IPS-15b (cell line): ENCODE measurements at regions not wholly inside any gene's neighbourhood (a gene's known extent, or its start where the extent isn't known, plus 50 kb on each side); places are given as distances from the start of the nearest gene placed in this dataset.

ENCODE experiments used
- H3K27me3 ChIP-seq: one replicate; pipeline ENCODE4 v1.6.1; 2013; ENCODE audit warnings: low read length; ENCODE audit not compliant: control insufficient read depth, insufficient read depth
- H3K36me3 ChIP-seq: one replicate; pipeline ENCODE4 v1.6.1; 2013; ENCODE audit warnings: low read length; ENCODE audit not compliant: control insufficient read depth, insufficient read depth
- H3K4me1 ChIP-seq: one replicate; pipeline ENCODE4 v1.6.1; 2013; ENCODE audit warnings: mild to moderate bottlenecking, low read length; ENCODE audit not compliant: control insufficient read depth, insufficient read depth
- H3K4me3 ChIP-seq: one replicate; pipeline ENCODE4 v1.5.1; 2013; ENCODE audit warnings: low read depth, low read length
- H3K9ac ChIP-seq: one replicate; pipeline ENCODE4 v1.6.1; 2013; ENCODE audit warnings: low read depth, mild to moderate bottlenecking, low read length
- H3K9me3 ChIP-seq: one replicate; pipeline ENCODE4 v1.6.1; 2013; ENCODE audit warnings: mild to moderate bottlenecking, low read length; ENCODE audit not compliant: control insufficient read depth, insufficient read depth

GRCh38 chr4:179586460-179586859, 2144.2 kb upstream of the AGA start:
- no peaks in the 10 kb centered on the region for H3K9me3 ChIP-seq
- H3K4me3 ChIP-seq = no peak overlapping the region
- no peaks in the 10 kb centered on the region for H3K4me1 ChIP-seq
- H3K27me3 ChIP-seq = no peaks in the 10 kb centered on the region
- H3K36me3 ChIP-seq = no peaks in the 10 kb centered on the region
- H3K9ac ChIP-seq = no peak overlapping the region

GRCh38 chr4:179595671-179596410, 2153.6 kb upstream of the AGA start:
- Histone ChIP-seq H3K9me3 (no peaks in the 10 kb centered on the region), H3K27me3 (no peaks in the 10 kb centered on the region), H3K9ac (no peak overlapping the region), H3K4me1 (no peaks in the 10 kb centered on the region), H3K4me3 (no peak overlapping the region), H3K36me3 (no peaks in the 10 kb centered on the region)

DNA sequence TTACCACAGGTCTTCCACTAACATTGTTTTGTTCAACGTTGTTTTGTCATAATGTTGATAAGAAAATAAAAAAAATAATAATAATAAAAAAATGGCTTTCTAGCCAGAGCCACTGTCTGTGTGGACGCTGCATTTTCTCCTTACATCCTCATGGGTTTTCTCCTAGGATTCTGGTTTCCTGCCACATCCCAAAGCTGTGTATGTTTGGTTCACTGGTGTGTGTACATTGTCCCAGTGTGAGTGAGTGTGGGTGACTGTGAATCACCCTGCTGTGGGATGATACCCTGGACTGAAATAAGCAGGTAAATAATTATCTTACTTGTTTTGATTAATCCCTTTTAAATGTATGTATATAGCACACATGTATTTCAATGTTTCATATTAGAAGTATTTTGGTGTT, 2154.4 kb upstream of the AGA start:
- no peak overlapping the region for H3K4me3 ChIP-seq
- no peak overlapping the region for H3K9ac ChIP-seq
- no peaks in the 10 kb centered on the region for H3K9me3 ChIP-seq
- H3K27me3 ChIP-seq = no peaks in the 10 kb centered on the region
- no peaks in the 10 kb centered on the region for H3K36me3 ChIP-seq
- H3K4me1 ChIP-seq = no peaks in the 10 kb centered on the region

GRCh38 chr4:179597301-179597700, 2155.1 kb upstream of the AGA start:
- Histone ChIP-seq H3K27me3 (no peaks in the 10 kb centered on the region), H3K4me3 (no peak overlapping the region)

DNA sequence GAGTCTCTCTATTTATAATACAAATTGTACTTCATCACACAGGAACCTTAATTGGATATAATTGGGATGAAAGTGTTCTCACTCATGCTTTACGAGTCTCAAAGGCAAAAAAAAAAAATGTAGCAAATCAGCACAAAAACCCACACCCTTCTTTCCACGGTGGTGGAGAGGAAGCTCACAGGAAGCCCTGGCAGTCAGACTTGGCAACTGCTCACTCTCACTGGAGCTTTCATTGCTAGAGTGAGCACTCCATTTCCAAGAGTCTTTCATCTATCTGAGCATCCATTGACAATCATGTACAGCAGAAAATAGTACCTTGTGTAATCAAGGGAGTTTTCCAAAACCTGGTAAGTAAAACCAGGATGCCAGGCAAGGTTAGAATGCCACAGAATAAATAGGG, 2159.4 kb upstream of the AGA start:
- no peaks in the 10 kb centered on the region for H3K36me3 ChIP-seq
- H3K9ac ChIP-seq = no peak overlapping the region
- H3K9me3 ChIP-seq = no peaks in the 10 kb centered on the region
- H3K4me3 ChIP-seq = no peak overlapping the region
- no peaks in the 10 kb centered on the region for H3K27me3 ChIP-seq
- H3K4me1 ChIP-seq = no peaks in the 10 kb centered on the region

More at GRCh38 chr4:179597301-179597700, 2155.1 kb upstream of the AGA start:
- Histone ChIP-seq H3K4me1 (no peaks in the 10 kb centered on the region), H3K9me3 (no peaks in the 10 kb centered on the region), H3K36me3 (no peaks in the 10 kb centered on the region), H3K9ac (no peak overlapping the region)

DNA sequence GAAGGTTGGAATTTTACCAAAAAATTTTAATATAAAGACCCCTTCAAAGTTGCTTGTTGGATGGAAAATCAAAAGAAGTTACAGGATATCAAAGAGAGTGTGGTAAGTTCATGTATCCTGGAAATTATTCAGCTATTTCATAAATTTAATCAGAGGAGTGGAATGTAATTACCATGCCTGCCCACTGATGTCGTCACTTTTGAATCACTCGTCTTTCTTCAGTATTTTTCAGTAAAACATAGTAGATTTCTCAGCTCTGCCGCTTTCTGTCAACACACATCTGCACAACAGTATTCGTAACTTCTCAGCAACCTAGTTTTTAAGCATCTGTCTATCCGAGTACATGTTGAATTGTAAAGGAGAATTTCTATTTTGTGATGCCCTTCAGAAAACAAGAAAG, 2163.0 kb upstream of the AGA start:
- Histone ChIP-seq H3K36me3 (no peaks in the 10 kb centered on the region), H3K27me3 (no peaks in the 10 kb centered on the region), H3K4me1 (no peaks in the 10 kb centered on the region), H3K4me3 (no peak overlapping the region), H3K9me3 (no peaks in the 10 kb centered on the region), H3K9ac (no peak overlapping the region)

- no peaks in the 10 kb centered on the region for H3K4me1 ChIP-seq
- H3K4me3 ChIP-seq = no peak overlapping the region
- H3K36me3 ChIP-seq = no peaks in the 10 kb centered on the region
- no peaks in the 10 kb centered on the region for H3K27me3 ChIP-seq
- no peaks in the 10 kb centered on the region for H3K9me3 ChIP-seq
- H3K9ac ChIP-seq = no peak overlapping the region
These were observed 2164.8 kb upstream of the AGA start for GRCh38 chr4:179607003-179607402.

DNA sequence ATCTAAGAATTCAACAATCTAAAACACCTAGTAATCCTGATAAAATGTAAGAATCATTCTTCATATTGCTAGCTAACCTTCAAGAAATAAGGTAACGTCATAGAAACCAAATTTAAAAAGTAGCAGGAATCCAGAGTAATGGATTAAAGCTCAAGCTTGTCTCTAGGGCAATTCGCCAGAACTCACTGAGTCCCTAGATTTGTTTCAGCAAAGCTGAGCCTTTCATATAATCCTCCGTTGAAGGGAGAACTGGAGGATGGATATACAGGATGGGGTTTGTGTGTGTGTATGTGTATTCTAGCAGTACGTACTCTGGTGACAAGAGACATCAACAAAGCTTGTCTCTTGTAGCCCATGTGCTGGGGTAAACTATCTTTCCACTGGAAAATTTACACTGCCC, 2173.5 kb upstream of the AGA start:
- Histone ChIP-seq H3K4me1 (no peaks in the 10 kb centered on the region), H3K4me3 (no peak overlapping the region), H3K9me3 (no peaks in the 10 kb centered on the region), H3K27me3 (no peaks in the 10 kb centered on the region), H3K36me3 (no peaks in the 10 kb centered on the region), H3K9ac (no peak overlapping the region)

DNA sequence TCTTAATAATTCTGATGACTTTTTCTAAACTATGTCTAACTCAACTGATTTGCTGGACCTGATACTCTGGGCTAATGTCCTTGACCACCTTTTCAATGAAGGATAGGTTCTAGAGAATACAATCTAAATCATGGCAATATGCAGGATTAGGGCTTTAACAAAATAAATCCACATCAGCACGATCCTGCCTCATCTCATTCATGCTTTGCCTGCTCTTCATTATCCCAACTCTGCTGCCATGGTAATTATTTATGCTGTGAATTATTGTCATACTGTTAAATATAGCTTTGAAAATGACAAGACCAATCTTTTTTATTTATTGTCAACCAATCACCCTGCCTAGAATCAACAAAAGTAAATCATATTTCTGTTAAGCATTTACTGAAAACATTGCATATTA, 2176.7 kb upstream of the AGA start:
- no peaks in the 10 kb centered on the region for H3K36me3 ChIP-seq
- H3K27me3 ChIP-seq = no peaks in the 10 kb centered on the region
- no peaks in the 10 kb centered on the region for H3K4me1 ChIP-seq
- H3K9ac ChIP-seq = no peak overlapping the region
- H3K4me3 ChIP-seq = no peak overlapping the region
- no peaks in the 10 kb centered on the region for H3K9me3 ChIP-seq

- H3K4me3 ChIP-seq = no peak overlapping the region
- no peaks in the 10 kb centered on the region for H3K9me3 ChIP-seq
- H3K36me3 ChIP-seq = no peaks in the 10 kb centered on the region
- H3K27me3 ChIP-seq = no peaks in the 10 kb centered on the region
- no peaks in the 10 kb centered on the region for H3K4me1 ChIP-seq
- H3K9ac ChIP-seq = no peak overlapping the region
These were observed 2182.5 kb upstream of the AGA start for GRCh38 chr4:179624768-179625181.

DNA sequence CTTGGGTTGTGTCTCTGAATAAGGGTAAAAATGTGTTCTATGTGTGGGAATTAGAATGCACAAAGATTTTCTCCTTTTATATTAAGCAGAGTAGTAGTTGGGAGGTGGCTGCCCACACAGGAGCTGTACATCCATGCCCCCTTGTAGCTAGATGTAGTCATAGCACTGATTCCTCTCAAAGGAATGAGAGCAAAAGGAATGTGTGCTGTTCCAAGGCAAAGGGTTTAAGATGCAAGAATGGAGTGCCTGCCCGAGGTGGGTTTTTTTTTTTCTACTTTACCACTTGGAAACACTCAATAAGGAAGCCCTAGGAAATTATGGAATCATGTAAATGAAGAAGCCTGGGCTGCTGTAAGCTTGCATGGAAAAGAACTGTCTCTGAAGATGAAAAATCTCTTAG, 2183.2 kb upstream of the AGA start:
- Histone ChIP-seq H3K4me3 (no peak overlapping the region), H3K9me3 (no peaks in the 10 kb centered on the region), H3K9ac (no peak overlapping the region), H3K27me3 (no peaks in the 10 kb centered on the region), H3K36me3 (no peaks in the 10 kb centered on the region), H3K4me1 (no peaks in the 10 kb centered on the region)

- Histone ChIP-seq H3K36me3 (no peaks in the 10 kb centered on the region), H3K4me1 (no peaks in the 10 kb centered on the region), H3K9me3 (no peaks in the 10 kb centered on the region), H3K27me3 (no peaks in the 10 kb centered on the region), H3K9ac (no peak overlapping the region), H3K4me3 (no peak overlapping the region)
These were observed 2184.4 kb upstream of the AGA start for GRCh38 chr4:179626687-179627086.
